ENCODE measurements at regions not wholly inside any gene's neighbourhood (a gene's known extent, or its start where the extent isn't known, plus 50 kb on each side); places are given as distances from the start of the nearest gene placed in this dataset.

- TF ChIP-seq USF1 (CRISPR knock-in tag; IDR thresholded peaks at IDR 0.05) (no peak), E2F1 (CRISPR knock-in tag; IDR thresholded peaks at IDR 0.05) (no peak)
These were observed 196.4 kb downstream of the SUCNR1 start (continued) for GRCh38 chr3:152069871-152070270.

- H3K4me1 Mint-ChIP-seq = no peaks in the 10 kb centered on the region
- ChIA-PET POLR2A (no interaction called here), CTCF (interaction anchor here (0.6 to 1.5 kb wide), 9 partner anchors 9 to 401 kb away, joined by 3 to 9 read pairs (median 5); partner anchors contain the start of gene MBNL1)
- no peaks in the 10 kb centered on the region for H3K9me3 Mint-ChIP-seq
- H3K27me3 Mint-ChIP-seq (ENCODE audit: low read depth) = no peaks in the 10 kb centered on the region
- TF ChIP-seq TP53 (CRISPR knock-in tag; IDR thresholded peaks at IDR 0.05) (no peak), ETV6 (CRISPR knock-in tag; IDR thresholded peaks at IDR 0.05) (no peak)
- H3K36me3 Mint-ChIP-seq = no peaks in the 10 kb centered on the region
- no peak overlapping the region for H3K4me3 Mint-ChIP-seq
- DNase-seq (ENCODE audit: low spot score) = no peak
- no peak for ATAC-seq
- no peak overlapping the region for H3K27ac Mint-ChIP-seq
These were observed 197.4 kb upstream of the MBNL1 start for GRCh38 chr3:152071315-152071714.

GRCh38 chr3:152071924-152072323, 196.8 kb upstream of the MBNL1 start:
- ChIA-PET POLR2A (no interaction called here), CTCF (interaction anchor here (0.6 to 1.5 kb wide), 10 partner anchors 9 to 400 kb away, joined by 3 to 9 read pairs (median 5); partner anchors contain the start of gene MBNL1)
- Mint-ChIP-seq H3K27me3 (ENCODE audit: low read depth) (no peaks in the 10 kb centered on the region), H3K27ac (no peak overlapping the region), H3K4me3 (no peak overlapping the region), H3K36me3 (no peaks in the 10 kb centered on the region), H3K9me3 (no peaks in the 10 kb centered on the region), H3K4me1 (no peaks in the 10 kb centered on the region)
- DNase-seq (ENCODE audit: low spot score) = no peak
- ATAC-seq = peak; percentile 93
- TF ChIP-seq ZNF219 (CRISPR knock-in tag; IDR thresholded peaks at IDR 0.05; ENCODE audit: borderline replicate concordance) (no peak), CTCF (IDR thresholded peaks at IDR 0.05) (0 out of 2 replicates have a peak, but pooled peaks have one; percentile 9)

GRCh38 chr3:152073267-152073666, 195.5 kb upstream of the MBNL1 start:
- H3K4me1 Mint-ChIP-seq = no peaks in the 10 kb centered on the region
- ATAC-seq (no peak), DNase-seq (ENCODE audit: low spot score) (no peak)
- ChIA-PET POLR2A (no interaction called here), CTCF (interaction anchor here (1.5 kb wide), 1 partner anchor 393 kb away, joined by 5 read pairs; no protein-coding TSS in a partner anchor)
- H3K27me3 Mint-ChIP-seq (ENCODE audit: low read depth) = no peaks in the 10 kb centered on the region
- no peaks in the 10 kb centered on the region for H3K36me3 Mint-ChIP-seq
- no peak overlapping the region for H3K27ac Mint-ChIP-seq
- H3K9me3 Mint-ChIP-seq = no peaks in the 10 kb centered on the region
- no peak overlapping the region for H3K4me3 Mint-ChIP-seq
- TF ChIP-seq ATF1 (CRISPR knock-in tag; IDR thresholded peaks at IDR 0.05) (no peak), ZNF671 (CRISPR knock-in tag; IDR thresholded peaks at IDR 0.05) (no peak), HMGA2 (CRISPR knock-in tag; IDR thresholded peaks at IDR 0.05) (no peak), ZNF138 (CRISPR knock-in tag; conservative IDR thresholded peaks at IDR 0.05) (no peak), ZNF512 (CRISPR knock-in tag; IDR thresholded peaks at IDR 0.05; ENCODE audit: borderline replicate concordance) (no peak), ZNF281 (CRISPR knock-in tag; IDR thresholded peaks at IDR 0.05) (no peak)
